Fibroblast of lung (primary cell): ENCODE measurements at regions not wholly inside any gene's neighbourhood (a gene's known extent, or its start where the extent isn't known, plus 50 kb on each side); places are given as distances from the start of the nearest gene placed in this dataset.

Experiments
- DNase-seq, 2 donors: peaks; one replicate each; pipeline versions ENCODE4 v3.0.0 to v3.0.0-alpha.2; 2010; ENCODE audit warnings: low read depth in 2 of 2
- H2AFZ ChIP-seq: 2 replicates; pipeline ENCODE4 v1.5.1; 2012; ENCODE audit warnings: low read length, control low read depth, inconsistent platforms
- H3K27ac ChIP-seq: 2 replicates; pipeline ENCODE4 v1.5.1; 2011; ENCODE audit warnings: low read length, control low read depth; ENCODE audit not compliant: insufficient read depth
- H3K27me3 ChIP-seq: 2 replicates; pipeline ENCODE4 v1.5.1; 2011; ENCODE audit warnings: mild to moderate bottlenecking, low read length; ENCODE audit not compliant: control insufficient read depth, insufficient read depth
- H3K36me3 ChIP-seq: 2 replicates; pipeline ENCODE4 v1.5.1; 2011; ENCODE audit warnings: low read length; ENCODE audit not compliant: control insufficient read depth, insufficient read depth
- H3K4me1 ChIP-seq: 2 replicates; pipeline ENCODE4 v1.5.1; 2011; ENCODE audit warnings: low read length; ENCODE audit not compliant: control insufficient read depth, insufficient read depth; ENCODE audit errors: extremely low read depth
- H3K4me2 ChIP-seq: 2 replicates; pipeline ENCODE4 v1.5.1; 2011; ENCODE audit warnings: low read length, control low read depth; ENCODE audit not compliant: insufficient read depth; ENCODE audit errors: extremely low read depth
- H3K4me3 ChIP-seq, 4 experiments: fragments of 200-600 bp in 1 of 4; sonication (generic) in 1 of 4; replicated peaks in 1 of 4; 2 replicates each; pipeline ENCODE4 v1.5.1; 2011 to 2016; ENCODE audit warnings: low read length in 4 of 4, low read depth in 3 of 4, mild to moderate bottlenecking in 3 of 4, control low read depth in 2 of 4, inconsistent platforms in 1 of 4, mixed read lengths in 1 of 4; ENCODE audit not compliant: insufficient read depth in 1 of 4; ENCODE audit errors: control extremely low read depth in 1 of 4
- H3K79me2 ChIP-seq: 2 replicates; pipeline ENCODE4 v1.5.1; 2012; ENCODE audit warnings: mild to moderate bottlenecking, low read length, inconsistent platforms; ENCODE audit not compliant: control insufficient read depth, insufficient read depth
- H3K9ac ChIP-seq: 2 replicates; pipeline ENCODE4 v1.5.1; 2011; ENCODE audit warnings: mild to moderate bottlenecking, low read length, control low read depth; ENCODE audit not compliant: insufficient read depth
- H3K9me3 ChIP-seq: 2 replicates; pipeline ENCODE4 v1.5.1; 2012; ENCODE audit warnings: low read depth, low read length; ENCODE audit not compliant: control insufficient read depth, insufficient read depth
- H4K20me1 ChIP-seq: 2 replicates; pipeline ENCODE4 v1.5.1; 2011; ENCODE audit warnings: low read length; ENCODE audit not compliant: control insufficient read depth, insufficient read depth; ENCODE audit errors: extremely low read depth
- EZH2 ChIP-seq: IDR thresholded peaks from 2 replicates; pipeline ENCODE4 v1.5.1; 2012; ENCODE audit warnings: low read length, control low read depth, mild to moderate bottlenecking; ENCODE audit errors: missing control alignments
- TF ChIP-seq, protein P1 (sequence below), 2 donors: IDR thresholded peaks in 1 of 2; conservative IDR thresholded peaks in 1 of 2; 1 replicate in 1 of 2; 2 replicates in 1 of 2; pipeline ENCODE4 v1.5.1; 2011 to 2012; ENCODE audit warnings: low read length in 2 of 2, control low read depth in 1 of 2, inconsistent platforms in 1 of 2, low read depth in 1 of 2, mild to moderate bottlenecking in 1 of 2

DNA sequence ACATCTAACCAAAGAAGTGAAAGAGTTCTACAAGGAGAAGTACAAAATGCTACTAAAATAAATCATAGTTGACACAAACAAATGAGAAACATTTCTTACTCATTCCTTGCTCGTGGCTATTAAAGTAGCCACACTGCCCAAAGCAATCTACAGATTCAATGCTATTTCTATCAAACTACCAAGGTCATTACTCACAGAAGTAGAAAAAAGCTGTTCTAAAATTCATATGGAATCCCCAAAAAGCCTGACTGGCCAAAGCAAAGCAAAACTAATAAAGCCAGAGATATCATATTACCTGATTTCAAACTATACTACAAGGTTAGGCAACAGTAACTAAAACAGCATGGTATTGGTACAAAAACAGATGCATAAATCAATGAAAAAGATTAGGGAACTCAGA is 305.6 kb downstream of the RPAP3 start:
- H3K79me2 ChIP-seq: no peaks in the 10 kb centered on the region
- no peak overlapping the region for H3K27ac ChIP-seq
- no peak overlapping the region for H3K4me2 ChIP-seq
- H3K4me3 ChIP-seq: no peak overlapping the region
- no peaks in the 10 kb centered on the region for H3K27me3 ChIP-seq
- no peaks in the 10 kb centered on the region for H3K36me3 ChIP-seq
- peak in 1 of 2 donors; percentile 54 for DNase-seq
- H3K9ac ChIP-seq: no peak overlapping the region
- H2AFZ ChIP-seq: no peak overlapping the region
- no peaks in the 10 kb centered on the region for H3K9me3 ChIP-seq
- TF ChIP-seq EZH2: no peak
- TF ChIP-seq, protein P1, sequence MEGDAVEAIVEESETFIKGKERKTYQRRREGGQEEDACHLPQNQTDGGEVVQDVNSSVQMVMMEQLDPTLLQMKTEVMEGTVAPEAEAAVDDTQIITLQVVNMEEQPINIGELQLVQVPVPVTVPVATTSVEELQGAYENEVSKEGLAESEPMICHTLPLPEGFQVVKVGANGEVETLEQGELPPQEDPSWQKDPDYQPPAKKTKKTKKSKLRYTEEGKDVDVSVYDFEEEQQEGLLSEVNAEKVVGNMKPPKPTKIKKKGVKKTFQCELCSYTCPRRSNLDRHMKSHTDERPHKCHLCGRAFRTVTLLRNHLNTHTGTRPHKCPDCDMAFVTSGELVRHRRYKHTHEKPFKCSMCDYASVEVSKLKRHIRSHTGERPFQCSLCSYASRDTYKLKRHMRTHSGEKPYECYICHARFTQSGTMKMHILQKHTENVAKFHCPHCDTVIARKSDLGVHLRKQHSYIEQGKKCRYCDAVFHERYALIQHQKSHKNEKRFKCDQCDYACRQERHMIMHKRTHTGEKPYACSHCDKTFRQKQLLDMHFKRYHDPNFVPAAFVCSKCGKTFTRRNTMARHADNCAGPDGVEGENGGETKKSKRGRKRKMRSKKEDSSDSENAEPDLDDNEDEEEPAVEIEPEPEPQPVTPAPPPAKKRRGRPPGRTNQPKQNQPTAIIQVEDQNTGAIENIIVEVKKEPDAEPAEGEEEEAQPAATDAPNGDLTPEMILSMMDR (conservative IDR thresholded peaks at IDR 0.05 in 1 of 2, IDR thresholded peaks at IDR 0.05 in 1 of 2; ENCODE audit: low read depth in 1 of 2, low read length in 2 of 2): no peak
- H4K20me1 ChIP-seq: no peaks in the 10 kb centered on the region
- no peaks in the 10 kb centered on the region for H3K4me1 ChIP-seq

DNA sequence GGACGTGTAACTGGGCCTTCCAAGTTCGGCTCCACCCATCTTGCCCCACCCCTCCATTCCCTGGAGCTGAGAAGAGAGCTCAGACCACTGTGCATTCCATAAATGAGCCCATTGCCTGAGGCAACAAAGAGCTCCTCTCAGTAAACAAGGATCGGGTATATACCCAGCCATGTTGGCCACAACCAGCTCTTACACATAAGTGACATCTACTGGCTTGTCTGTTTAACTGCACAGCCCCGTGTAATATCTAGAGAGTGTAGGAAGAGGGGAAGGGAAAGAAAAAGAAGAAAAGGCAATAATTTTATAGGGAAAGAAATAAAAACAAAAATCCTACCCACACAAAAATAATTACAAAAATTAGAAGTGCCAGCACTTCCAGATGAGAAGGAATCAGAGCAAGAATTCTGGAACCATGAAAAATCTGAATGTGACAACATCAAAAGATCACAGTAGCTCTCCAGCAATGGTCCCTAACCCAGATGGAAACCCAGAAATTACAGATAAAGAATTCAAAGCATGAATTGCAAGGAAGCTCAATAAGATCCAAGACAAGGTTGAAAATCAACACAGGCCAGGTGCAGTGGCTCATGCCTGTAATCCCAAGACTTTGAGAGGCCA is 308.1 kb downstream of the RPAP3 start:
- Histone ChIP-seq H3K27ac (no peak overlapping the region), H3K4me3 (no peak overlapping the region), H3K79me2 (no peaks in the 10 kb centered on the region), H3K36me3 (no peaks in the 10 kb centered on the region), H3K4me1 (no peaks in the 10 kb centered on the region), H3K4me2 (no peak overlapping the region), H3K9me3 (no peaks in the 10 kb centered on the region), H4K20me1 (no peaks in the 10 kb centered on the region), H3K27me3 (no peaks in the 10 kb centered on the region), H3K9ac (no peak overlapping the region), H2AFZ (no peak overlapping the region)
- TF ChIP-seq, protein P1 (conservative IDR thresholded peaks at IDR 0.05 in 1 of 2, IDR thresholded peaks at IDR 0.05 in 1 of 2; ENCODE audit: low read depth in 1 of 2, low read length in 2 of 2): peak; percentile 40 to 57
- TF ChIP-seq EZH2: no peak
- peak; percentile 75 to 81 for DNase-seq

DNA sequence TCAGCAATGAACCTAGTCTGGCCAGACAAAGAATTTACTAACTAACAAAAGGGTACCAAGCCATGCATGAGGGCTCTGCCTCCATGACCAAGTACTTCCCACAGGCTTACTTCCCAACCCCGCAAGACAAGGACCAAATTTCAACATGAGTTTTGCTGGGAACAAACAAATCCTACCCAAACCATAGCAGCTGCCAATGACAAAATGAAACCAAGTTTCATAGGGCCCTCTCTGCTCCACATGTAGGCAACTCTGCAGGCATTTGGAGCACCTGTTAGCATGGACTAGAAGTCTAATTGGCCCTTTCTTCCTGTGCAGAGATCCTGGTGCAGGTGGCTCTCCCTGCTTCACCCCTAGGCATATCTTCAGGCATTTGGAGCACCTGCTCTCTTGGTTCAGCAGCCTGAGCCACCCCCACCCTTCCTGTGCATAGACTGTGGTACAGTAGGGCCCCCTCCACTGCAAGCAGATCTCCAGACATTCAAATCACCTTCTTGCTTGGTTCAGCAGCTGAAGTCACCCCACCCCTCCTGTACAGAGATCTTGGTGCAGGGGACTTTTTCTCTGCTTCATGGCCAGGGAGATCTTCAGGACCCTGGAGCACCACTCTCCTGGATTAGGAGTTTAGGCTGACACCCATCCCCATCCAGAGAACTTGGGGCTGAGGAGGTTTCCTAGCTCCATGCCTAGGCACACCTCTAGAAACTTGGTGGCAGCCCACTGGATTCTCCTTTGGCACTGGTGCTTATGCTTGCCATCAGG is 308.7 kb downstream of the RPAP3 start:
- H3K79me2 ChIP-seq: no peaks in the 10 kb centered on the region
- no peak overlapping the region for H3K27ac ChIP-seq
- H3K4me3 ChIP-seq: no peak overlapping the region
- no peaks in the 10 kb centered on the region for H3K36me3 ChIP-seq
- no peak for DNase-seq
- no peaks in the 10 kb centered on the region for H3K9me3 ChIP-seq
- H3K4me2 ChIP-seq: no peak overlapping the region
- H3K9ac ChIP-seq: no peak overlapping the region
- no peaks in the 10 kb centered on the region for H3K4me1 ChIP-seq
- TF ChIP-seq, protein P1 (conservative IDR thresholded peaks at IDR 0.05 in 1 of 2, IDR thresholded peaks at IDR 0.05 in 1 of 2; ENCODE audit: low read depth in 1 of 2, low read length in 2 of 2): no peak
- TF ChIP-seq EZH2: no peak
- H4K20me1 ChIP-seq: no peaks in the 10 kb centered on the region
- H2AFZ ChIP-seq: no peak overlapping the region
- H3K27me3 ChIP-seq: no peaks in the 10 kb centered on the region
